ENCODE measurements at regions not wholly inside any gene's neighbourhood (a gene's known extent, or its start where the extent isn't known, plus 50 kb on each side); places are given as distances from the start of the nearest gene placed in this dataset.

- TF ChIP-seq ZBTB34 (CRISPR knock-in tag; IDR thresholded peaks at IDR 0.05), result no peak
- no peak for TF ChIP-seq CBX2 (IDR thresholded peaks at IDR 0.05; ENCODE audit: insufficient read depth, low read length, poor library complexity, severe bottlenecking)
- TF ChIP-seq CGGBP1 (CRISPR knock-in tag; IDR thresholded peaks at IDR 0.05), result no peak
- TF ChIP-seq ZNF583 (CRISPR knock-in tag; IDR thresholded peaks at IDR 0.05), result no peak
- no peak for TF ChIP-seq CBFB (CRISPR knock-in tag; IDR thresholded peaks at IDR 0.05)
- no peak for TF ChIP-seq FOXA3 (CRISPR knock-in tag; conservative IDR thresholded peaks at IDR 0.05 in 1 of 2, IDR thresholded peaks at IDR 0.05 in 1 of 2)
- TF ChIP-seq E2F6 (IDR thresholded peaks at IDR 0.05; ENCODE audit: borderline replicate concordance in 1 of 2, extremely low read depth in 1 of 2, insufficient read depth in 1 of 2, insufficient read length in 1 of 2, low read depth in 1 of 2, low read length in 1 of 2, poor library complexity in 1 of 2, severe bottlenecking in 1 of 2), result no peak
- TF ChIP-seq SMAD1 (IDR thresholded peaks at IDR 0.05; ENCODE audit: low read depth, low read length, partially characterized antibody), result no peak
- TF ChIP-seq L3MBTL2 (IDR thresholded peaks at IDR 0.05), result no peak
Measured at GRCh38 chr11:134830312-134830711, 418.3 kb upstream of the B3GAT1 start.
